ENCODE measurements at regions not wholly inside any gene's neighbourhood (a gene's known extent, or its start where the extent isn't known, plus 50 kb on each side); places are given as distances from the start of the nearest gene placed in this dataset.

- DNase-seq (ENCODE audit: low read depth): no peak
- H3K4me3 ChIP-seq (ENCODE audit: low read depth, low read length): no peak overlapping the region
- no peak for TF ChIP-seq CTCF (IDR thresholded peaks at IDR 0.05; ENCODE audit: low read depth, low read length, missing control alignments)
These were observed 142.9 kb upstream of the KLF7 start for GRCh38 chr2:207308519-207309224.

GRCh38 chr2:207311316-207312005 is 145.7 kb upstream of the KLF7 start:
- H3K4me3 ChIP-seq (ENCODE audit: low read depth, low read length): no peak overlapping the region
- TF ChIP-seq CTCF (IDR thresholded peaks at IDR 0.05; ENCODE audit: low read depth, low read length, missing control alignments): peak; percentile 7
- no peak for DNase-seq (ENCODE audit: low read depth)

GRCh38 chr2:207312006-207312356 is 146.2 kb upstream of the KLF7 start:
- TF ChIP-seq CTCF (IDR thresholded peaks at IDR 0.05; ENCODE audit: low read depth, low read length, missing control alignments): no peak
- H3K4me3 ChIP-seq (ENCODE audit: low read depth, low read length): no peak overlapping the region

GRCh38 chr2:207313947-207314346 is 148.2 kb upstream of the KLF7 start:
- TF ChIP-seq CTCF (IDR thresholded peaks at IDR 0.05; ENCODE audit: low read depth, low read length, missing control alignments): no peak
- no peak for DNase-seq (ENCODE audit: low read depth)
- no peak overlapping the region for H3K4me3 ChIP-seq (ENCODE audit: low read depth, low read length)

More at GRCh38 chr2:207312006-207312356, 146.2 kb upstream of the KLF7 start:
- DNase-seq (ENCODE audit: low read depth): no peak

GRCh38 chr2:207315131-207315530 is 149.4 kb upstream of the KLF7 start:
- no peak overlapping the region for H3K4me3 ChIP-seq (ENCODE audit: low read depth, low read length)
- no peak for TF ChIP-seq CTCF (IDR thresholded peaks at IDR 0.05; ENCODE audit: low read depth, low read length, missing control alignments)
- DNase-seq (ENCODE audit: low read depth): no peak

GRCh38 chr2:207316484-207316883 is 150.7 kb upstream of the KLF7 start:
- no peak for TF ChIP-seq CTCF (IDR thresholded peaks at IDR 0.05; ENCODE audit: low read depth, low read length, missing control alignments)
- no peak overlapping the region for H3K4me3 ChIP-seq (ENCODE audit: low read depth, low read length)
- no peak for DNase-seq (ENCODE audit: low read depth)

- H3K4me3 ChIP-seq (ENCODE audit: low read depth, low read length): no peak overlapping the region
- no peak for DNase-seq (ENCODE audit: low read depth)
- no peak for TF ChIP-seq CTCF (IDR thresholded peaks at IDR 0.05; ENCODE audit: low read depth, low read length, missing control alignments)
These were observed 151.2 kb upstream of the KLF7 start for GRCh38 chr2:207316906-207317305.

All from GM12864 (cell line).